ENCODE measurements at regions not wholly inside any gene's neighbourhood (a gene's known extent, or its start where the extent isn't known, plus 50 kb on each side); places are given as distances from the start of the nearest gene placed in this dataset.

DNA sequence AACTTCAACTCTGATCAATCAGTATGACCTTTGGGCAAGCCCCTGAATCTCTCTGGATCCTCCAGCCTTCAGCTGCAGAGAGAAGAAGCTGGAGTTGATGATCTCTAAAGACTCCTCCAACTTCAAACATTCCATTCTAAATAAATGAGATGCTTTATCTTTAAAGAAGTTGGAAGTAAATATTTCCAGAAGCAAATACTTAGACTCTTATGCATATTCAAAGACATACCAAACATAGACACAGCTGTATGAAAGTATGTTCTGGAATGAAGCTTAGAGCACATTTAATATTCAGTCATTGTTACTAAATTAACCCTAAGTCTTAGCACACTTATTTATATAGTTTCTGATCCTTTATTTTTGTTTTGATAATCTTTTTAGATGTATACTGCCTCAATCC is 77.6 kb upstream of the ACP3 start:
- DNase-seq: no peak

DNA sequence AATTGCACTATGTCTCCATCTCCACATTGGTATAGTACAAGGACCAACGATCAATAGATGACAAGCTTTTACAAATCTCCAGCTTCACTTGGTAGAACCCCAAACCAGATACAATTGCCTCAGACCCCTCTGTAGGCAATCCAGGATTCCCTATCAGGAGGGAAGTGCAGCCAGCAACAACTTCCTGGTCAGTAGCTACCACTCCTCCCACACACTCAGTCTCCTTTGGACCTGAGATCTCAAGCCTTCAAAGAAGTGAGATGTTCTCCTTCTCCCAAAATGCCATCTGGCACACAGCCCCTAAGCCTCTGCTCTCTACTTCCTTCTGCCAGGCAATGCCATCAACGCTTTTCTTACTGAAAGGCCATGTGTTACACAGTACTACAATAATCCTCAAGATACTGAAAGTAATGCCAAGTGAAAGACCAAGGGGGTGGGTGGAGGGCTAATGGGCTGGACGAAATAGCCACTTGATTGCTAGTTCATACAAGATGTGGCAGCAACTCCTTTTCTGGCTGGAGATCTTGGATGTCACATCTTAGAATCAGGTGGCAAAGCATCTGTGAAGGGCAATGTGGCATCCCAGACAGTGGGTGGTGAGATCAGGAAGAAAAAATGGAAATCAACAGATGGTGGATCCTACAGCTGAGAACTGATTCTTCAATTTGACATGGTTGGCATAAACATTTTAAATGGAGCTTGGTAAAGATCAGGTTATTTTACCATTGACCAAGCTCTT is 75.3 kb upstream of the ACP3 start:
- DNase-seq: no peak

DNA sequence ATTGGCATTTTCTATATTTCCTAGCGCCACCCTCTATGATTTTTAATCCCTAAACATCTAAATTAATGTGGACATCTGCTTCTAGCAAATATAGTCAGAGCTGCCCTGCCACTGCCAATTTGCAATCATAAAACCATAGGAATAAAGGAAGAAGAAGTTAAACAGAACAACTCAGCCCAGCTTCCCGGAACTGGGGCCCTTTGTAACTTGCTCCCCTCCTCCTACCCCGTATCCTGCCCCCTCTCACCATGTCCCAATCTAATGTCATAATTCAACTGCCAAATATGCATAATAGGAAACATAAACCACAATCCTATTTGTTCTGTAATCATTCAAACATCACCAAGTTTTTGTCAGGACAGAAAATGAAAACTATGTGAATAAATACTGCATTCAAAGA is 74.4 kb upstream of the ACP3 start:
- DNase-seq: no peak

DNA sequence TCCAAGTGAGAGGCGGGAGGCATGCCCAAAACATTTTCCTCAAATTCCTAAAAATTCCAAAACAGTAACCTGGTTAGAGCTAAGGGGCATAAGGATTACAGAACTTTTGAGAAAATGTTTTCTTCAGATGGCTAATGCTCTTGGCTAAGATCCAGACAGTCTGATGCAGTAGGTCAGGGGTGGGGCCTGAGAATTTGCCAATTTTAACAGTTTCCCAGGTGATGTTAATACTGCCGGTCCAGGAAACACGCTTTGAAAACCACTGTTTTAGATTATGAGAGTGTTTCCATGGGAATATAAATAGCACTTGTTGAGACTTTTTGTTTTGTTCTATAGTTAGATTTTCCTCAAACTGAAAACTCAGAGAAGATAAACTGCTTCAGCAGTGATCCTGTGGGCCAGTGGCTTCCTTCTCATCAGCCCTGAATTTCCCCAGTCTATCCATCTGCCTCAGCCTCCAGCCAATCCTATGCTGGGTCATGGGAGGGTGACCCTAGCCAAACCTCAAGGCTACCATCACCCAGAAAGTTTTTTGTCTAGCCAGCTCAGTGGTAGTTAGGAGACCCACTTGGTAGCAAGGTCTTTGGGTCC is 71.6 kb upstream of the ACP3 start:
- no peak for DNase-seq

DNA sequence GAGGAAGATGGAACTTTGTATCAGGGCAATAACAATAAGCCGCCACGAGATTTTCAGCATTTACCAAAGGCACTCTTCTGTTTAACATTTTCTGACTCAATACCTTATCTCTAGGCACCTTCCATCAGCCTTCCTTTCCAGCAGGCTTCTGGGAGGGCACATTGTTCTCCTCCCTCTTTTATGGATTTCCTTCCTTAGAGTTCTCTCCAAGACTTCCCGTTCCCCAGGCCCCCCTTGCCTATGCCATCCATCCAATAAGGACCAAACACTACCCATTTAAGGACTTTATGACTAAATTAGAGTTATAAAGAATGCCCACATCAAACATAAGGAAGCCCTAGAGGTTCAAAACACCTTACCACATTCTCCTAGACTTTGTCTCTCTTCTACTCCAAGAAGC is 71.0 kb upstream of the ACP3 start:
- no peak for DNase-seq

DNA sequence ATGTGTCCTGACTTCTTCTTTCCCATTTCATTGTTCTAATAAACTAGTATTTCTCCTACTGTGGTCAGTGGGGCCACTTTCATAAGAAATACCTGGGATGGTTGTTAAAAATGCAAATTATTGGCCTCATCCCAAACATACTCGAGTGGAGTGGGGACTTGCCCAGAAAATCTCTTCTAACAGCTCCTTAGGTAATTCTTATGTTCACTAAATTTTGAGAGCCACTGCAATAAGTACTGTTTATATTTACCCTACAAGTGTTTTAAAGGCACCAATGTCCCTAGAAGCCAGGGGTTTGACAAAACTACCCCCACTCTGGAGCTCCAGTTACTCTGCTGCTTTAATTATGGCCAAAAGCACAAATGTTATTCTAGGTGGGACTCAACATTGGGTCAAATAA is 70.0 kb upstream of the ACP3 start:
- DNase-seq: no peak

DNA sequence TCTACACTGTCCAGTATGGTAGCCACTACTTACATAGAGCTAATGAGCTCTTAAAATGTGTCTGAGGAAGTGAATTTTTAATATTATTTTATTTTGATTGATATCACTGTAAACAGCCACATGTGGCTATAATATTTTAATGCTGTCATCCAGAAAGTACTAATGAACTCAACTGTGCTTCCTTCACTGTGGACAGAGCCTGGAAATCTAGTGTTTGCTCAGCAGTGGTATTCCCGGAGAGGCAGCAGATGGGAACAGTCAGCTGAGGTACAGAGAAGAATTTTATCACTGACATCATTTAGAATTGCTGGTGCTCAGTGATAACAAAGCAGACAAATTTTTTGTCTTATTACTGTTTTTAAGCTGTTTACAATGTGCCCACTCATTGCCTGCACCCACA is 68.7 kb upstream of the ACP3 start:
- DNase-seq: no peak

DNA sequence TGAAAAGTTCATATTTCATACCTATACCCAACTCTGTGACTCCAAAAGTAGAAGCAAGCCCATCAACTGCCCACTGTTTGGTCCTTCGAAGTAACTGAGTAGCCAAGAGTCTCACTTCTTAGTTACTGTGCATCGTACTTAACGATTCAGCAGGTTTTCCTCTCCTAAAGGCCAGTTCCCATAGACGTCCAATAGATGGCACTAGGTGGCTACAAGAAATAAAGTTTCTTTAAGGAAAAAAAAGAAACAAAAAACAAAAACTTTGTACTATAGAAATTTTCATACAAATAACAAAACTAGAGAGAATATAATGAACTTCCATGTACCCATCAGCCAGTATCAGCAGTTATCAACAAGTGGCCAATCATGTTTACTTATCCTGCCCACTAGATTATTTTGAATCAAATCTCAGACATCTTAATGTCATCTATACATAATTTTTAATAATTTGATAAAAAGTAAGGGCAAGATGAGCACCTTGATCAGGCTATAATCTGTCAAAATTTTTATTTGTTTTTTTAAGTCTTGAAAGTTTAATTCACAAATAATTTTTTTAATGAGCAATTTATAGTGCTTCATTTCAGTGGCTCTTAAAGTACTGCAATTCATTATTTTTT is 63.8 kb upstream of the ACP3 start:
- no peak for DNase-seq

DNA sequence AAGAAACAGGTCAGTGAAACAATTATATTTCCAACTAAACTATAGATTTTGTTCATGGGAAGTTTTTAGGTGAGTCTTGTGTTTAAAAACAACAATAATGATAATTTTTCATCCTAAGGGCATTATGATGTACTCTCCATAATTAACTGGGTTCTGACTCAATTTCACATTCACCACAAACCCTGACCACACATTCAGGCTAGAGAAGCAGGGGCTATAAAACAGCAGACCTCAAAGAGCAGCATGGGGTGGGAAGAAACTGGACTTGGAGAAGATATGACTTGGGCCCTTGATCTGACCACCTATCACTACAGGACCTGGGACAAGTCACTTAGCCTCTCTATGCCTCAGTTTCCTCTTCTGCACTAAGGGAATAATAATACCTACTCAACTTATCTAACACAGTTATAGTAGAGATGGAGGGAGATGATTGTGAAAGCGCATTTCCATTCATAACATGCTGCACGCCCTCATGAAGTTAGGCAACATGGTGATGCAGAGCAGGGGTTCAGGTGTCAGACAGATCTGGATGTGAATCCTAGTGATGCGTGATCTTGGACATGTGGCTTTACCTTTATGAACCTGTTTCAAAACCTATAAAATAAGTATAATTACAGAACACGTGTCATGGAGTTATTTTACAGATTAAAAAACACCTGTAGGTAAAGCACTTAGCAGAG is 63.0 kb upstream of the ACP3 start:
- DNase-seq: no peak

DNA sequence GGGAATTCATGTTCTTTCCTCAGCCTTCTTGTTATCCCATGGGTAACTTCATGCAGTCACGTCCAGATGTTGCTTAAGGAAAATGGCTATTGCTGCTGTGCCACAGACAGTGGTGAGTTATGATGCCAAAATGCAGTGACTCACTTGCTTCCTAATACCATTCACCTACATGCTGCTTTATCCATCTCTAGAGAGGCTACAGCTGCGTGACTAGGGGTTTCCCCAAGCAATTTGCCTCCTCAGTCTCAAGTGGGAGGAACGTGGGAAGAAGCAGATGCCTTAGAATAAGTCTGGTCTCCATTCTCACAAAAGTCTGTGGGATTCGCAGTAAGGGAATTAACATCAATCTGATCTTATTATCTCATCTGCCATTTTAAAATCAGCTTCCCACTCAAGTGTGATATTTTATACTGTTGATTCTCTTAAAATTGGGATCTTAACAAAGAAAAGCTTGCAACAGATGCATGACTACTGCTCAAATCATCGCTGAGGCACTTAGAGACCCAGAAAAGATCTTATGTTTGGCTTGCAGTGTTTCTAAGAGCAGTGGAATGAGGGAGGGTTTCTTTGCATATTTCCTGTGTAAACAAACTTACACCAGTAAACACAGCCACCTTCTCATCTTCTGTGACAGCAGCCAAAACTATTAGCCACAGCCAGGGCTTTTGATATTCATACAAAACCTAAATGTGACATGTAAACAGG is 62.0 kb upstream of the ACP3 start:
- no peak for DNase-seq

DNA sequence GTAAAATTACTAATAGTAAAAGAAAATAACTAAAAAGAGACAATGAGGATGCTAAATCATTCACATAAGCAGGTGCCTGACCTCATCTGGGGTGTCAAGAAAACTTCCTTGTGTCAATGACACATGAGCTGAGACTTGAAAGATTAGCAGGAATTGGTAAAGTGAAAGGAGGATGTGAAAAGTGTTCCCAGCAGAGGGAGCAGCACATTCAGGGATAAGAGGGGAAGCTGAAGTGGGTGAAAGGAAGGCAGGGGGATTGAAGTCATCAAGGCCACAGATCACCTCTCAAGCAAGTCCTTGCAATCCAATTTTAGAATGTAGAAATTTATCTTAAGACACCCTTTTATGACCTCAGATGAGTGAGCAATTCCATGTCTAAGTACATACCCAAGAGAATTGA is 60.2 kb upstream of the ACP3 start:
- DNase-seq: no peak

DNA sequence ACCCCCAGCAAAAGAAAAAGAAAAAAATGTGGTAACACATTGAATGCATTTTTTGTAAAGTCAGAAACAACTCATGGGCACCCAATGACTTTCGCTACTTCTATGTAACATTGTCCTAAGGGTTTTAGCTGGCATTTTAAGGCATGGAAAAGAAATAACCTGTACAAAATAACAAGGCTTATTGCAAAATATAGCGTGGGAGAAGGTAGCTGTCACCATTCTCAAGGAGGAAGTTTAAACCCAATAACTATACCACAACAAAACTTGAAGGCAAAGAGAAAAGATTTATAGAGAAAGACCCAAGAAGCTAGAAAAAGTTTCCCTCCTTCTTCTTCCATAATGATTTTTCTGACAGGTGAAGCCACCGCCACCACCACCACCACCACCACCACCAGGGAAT is 55.7 kb upstream of the ACP3 start:
- no peak for DNase-seq

DNA sequence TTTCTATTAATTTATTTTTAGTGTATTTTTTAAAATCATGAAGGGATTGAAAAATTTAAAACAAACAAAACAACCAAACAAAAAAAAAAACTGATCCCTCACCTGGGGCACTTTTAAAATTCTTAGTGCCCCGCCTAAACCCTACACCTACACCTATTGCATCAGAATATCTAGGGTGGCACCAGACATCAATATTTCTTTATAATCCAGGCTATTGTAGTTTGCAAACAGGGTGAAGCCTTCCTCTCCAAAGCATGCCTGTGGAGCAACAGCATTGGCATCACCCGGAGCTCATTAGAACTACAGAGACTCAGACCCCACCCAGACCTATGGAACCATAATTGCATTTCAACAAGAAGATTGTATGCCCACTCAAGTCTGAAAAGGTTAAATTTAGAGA is 54.9 kb upstream of the ACP3 start:
- DNase-seq: no peak

DNA sequence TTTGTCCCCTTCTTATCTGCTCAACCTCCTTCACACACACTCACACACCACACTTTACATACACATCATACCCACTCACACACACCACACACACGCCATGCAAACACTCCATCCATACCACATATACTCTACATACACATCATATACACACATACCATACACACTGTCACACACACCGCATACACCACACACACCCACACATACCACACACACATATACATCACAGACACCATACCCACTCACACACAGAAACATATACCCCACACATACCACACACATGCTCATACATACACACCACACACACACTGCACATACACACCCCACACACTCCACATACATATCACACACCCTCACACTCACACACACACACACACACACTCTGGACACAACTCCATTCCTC is 54.3 kb upstream of the ACP3 start:
- no peak for DNase-seq

DNA sequence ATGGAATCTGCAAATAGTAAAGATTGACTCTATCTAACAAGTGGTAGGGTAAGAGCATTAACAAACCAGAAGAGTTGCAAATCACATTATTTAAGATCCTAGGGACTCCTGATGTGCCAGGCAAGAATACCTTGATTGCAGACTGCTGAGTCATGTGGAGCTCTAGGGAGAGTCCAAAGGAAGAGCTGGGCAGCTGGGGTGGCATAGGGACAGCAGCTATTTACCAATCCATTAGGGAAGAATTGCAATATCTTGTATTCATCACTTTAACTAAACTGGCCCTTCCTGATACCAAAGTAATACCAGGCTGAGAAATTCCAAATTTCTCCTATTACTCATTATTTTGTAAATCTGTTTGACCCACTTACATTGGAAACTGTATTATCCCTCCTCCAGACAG is 52.2 kb upstream of the ACP3 start:
- no peak for DNase-seq

DNA sequence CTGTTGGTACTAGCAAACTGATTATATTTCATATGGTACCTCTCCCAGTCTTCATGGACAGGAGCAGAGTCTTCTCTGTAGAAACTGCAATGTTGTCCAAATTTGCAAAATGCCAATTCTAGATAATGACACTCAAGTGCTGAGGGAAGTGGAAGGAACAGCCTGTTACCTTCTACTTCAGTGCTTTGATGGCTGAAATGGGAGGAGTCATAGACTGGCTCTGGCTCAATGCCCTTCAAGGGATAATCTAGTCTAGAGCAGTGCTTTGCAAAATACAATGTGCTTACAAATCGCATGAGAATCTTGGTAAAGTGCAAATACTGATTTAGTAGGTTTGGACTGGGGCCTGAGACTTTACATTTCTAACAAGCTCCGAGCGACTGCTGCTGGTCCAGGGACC is 51.7 kb upstream of the ACP3 start:
- no peak for DNase-seq

DNA sequence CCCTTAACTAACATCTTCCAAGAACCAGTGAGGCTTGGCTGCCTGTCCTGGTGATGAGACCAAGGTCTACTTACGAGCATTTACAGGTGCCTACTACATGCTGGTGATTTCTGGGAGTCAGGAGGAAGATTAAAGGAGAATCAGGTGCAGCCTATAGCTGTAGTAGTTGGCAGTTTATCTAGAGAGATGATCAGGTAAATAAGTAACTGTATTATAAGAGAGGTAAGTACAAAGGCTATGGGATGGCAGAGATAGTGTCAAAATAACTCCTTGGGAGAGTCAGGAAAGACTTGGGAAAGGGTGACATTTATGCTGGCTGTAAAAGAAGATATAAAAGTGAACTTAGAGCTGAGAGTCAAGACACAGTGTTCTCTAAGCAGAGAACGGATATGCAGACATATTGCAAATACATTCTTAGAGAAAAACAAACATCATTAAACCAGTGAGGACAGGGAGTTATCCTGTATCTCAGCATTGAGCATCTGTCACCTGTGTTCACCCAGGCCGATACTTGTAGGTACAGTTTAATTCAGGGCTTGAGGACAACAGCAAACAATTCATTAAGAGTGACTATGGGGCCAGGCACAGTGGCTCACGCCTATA is 49.7 kb upstream of the ACP3 start:
- DNase-seq: no peak
